ENCODE measurements at regions not wholly inside any gene's neighbourhood (a gene's known extent, or its start where the extent isn't known, plus 50 kb on each side); places are given as distances from the start of the nearest gene placed in this dataset.

DNA sequence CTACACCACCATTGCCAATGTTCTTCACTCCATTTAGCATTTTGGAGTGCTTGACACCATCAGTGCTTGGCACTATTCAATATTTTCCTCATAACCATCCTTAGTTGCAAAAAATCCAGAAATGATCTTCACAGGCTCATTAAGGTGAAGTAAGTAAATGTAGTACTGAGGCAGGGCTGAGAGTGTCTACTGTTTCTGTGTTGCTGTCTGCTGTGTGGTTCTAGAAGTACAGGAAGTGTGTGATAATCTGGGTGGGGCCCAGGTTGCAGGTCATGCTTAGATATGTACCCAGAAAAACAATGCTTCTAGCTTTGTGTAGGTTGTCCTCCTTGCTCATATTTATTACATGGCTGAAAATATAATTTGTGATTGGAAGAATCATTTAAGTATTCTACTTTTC lies 411.8 kb upstream of the CCDC179 start:
- TF ChIP-seq, protein P1, sequence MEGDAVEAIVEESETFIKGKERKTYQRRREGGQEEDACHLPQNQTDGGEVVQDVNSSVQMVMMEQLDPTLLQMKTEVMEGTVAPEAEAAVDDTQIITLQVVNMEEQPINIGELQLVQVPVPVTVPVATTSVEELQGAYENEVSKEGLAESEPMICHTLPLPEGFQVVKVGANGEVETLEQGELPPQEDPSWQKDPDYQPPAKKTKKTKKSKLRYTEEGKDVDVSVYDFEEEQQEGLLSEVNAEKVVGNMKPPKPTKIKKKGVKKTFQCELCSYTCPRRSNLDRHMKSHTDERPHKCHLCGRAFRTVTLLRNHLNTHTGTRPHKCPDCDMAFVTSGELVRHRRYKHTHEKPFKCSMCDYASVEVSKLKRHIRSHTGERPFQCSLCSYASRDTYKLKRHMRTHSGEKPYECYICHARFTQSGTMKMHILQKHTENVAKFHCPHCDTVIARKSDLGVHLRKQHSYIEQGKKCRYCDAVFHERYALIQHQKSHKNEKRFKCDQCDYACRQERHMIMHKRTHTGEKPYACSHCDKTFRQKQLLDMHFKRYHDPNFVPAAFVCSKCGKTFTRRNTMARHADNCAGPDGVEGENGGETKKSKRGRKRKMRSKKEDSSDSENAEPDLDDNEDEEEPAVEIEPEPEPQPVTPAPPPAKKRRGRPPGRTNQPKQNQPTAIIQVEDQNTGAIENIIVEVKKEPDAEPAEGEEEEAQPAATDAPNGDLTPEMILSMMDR (IDR thresholded peaks at IDR 0.05; ENCODE audit: low read depth, low read length) = no peak
- no peak for DNase-seq (ENCODE audit: extremely low read depth, low read depth)

DNA sequence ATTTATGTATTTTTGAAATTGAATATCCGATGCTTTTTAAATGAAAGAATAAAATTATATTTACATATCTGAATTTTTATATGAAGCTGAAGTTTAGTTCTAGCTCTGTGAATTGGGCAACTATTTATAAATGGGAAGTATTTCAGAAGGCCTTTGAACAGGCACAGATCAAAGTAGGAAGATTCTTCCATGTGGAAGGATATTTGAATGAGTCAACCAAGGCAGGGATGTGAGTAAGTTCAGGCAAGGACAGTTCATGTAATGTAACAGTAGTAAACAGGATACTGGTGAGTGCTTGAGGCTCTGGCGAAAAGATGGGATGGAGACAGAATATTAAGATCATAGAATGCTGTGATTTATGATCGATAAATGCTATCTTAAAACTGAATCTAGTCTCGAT lies 417.8 kb upstream of the CCDC179 start:
- TF ChIP-seq, protein P1 (IDR thresholded peaks at IDR 0.05; ENCODE audit: low read depth, low read length) = no peak
- no peak for DNase-seq (ENCODE audit: extremely low read depth, low read depth)

DNA sequence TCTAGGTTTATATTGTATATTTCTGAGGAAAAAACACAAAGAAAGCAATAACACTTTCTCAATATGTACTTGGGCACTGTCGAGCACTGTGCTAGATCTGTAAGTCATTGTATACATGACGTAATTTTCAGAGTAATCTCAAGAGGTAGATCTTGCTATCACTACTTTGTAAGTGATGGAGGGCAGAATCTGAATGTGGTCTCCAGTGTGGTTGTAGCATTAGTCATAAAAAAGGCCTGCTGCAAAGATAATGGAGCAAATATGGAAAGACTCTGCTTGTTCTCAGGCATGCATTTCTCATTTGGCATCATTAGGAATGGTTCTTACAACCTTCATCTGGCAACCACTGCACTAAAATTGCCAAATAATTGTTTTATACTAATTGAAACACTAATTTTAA lies 419.8 kb upstream of the CCDC179 start:
- no peak for DNase-seq (ENCODE audit: extremely low read depth, low read depth)
- TF ChIP-seq, protein P1 (IDR thresholded peaks at IDR 0.05; ENCODE audit: low read depth, low read length) = no peak

DNA sequence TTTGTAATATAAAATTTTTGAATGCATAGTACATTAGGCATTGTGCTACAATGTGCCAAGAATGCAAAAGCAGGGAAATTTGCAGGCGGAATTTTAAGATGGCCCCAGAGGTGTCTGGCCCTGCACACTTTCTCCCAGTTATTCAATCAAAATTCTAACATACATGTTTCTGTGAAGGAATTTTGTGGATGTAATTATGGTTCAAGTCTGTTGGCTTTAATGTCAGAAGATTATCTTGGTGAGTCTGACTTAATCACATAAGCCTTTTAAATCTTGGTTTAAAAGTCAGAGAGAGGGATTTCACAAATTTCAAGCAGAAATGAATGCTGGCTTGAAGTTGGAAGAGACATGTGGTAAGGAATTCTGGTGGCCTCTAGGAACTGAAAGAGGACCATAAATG lies 423.4 kb upstream of the CCDC179 start:
- TF ChIP-seq, protein P1 (IDR thresholded peaks at IDR 0.05; ENCODE audit: low read depth, low read length) = no peak
- no peak for DNase-seq (ENCODE audit: extremely low read depth, low read depth)

DNA sequence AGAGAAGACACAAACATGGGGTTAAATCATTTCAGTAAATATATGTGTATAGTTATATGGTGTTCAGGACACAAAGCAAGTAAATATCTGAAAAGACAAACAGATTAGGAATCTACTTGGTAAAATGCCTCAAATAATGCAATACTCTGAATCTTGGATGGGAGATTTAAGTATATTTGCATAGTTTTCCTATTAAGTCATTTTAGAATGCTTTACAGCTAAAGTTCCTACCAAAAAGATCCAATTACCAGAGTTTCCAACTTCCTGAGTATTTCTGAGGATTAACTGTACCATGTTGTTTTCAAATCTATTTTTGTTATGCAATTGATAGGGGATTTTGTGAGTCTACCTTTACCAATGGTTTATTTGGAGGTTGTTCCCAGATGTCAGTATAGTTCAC lies 424.4 kb upstream of the CCDC179 start:
- no peak for DNase-seq (ENCODE audit: extremely low read depth, low read depth)
- TF ChIP-seq, protein P1 (IDR thresholded peaks at IDR 0.05; ENCODE audit: low read depth, low read length) = no peak

DNA sequence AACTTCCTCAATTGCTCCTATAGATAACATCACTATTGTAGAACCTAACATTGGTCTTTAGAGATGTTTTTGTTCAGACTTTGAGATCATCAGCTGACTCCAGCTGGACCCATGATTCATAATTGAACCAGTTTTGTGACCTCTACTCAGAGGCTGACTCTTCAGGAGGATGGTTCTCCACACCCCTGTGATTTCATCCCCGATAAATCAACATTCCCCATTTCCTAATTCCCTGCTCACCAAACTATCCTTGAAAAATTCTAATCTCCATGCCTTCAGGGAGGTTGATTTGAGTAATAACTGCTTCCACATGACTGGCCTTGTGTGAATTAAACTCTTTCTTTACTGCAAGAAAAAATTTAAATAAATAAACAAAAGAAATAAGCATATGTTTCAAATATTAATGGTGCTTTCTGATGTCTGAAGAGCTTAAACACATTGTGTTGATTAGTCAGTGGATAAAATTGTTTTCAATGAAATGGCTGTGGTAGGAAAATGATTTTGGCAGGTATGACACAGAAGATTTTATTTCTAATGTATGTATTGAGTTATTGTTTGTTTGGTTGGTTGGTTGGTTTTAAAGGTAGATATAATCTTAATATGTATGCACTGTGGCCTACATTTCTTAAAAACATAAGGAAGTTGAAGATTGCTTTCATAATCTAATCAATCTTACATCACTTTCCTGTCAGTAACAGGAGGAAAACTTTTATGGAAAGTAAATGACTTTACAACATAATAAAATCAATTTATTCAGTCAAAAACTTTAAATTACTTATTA lies 427.9 kb upstream of the CCDC179 start:
- peak; percentile 92 for DNase-seq (ENCODE audit: extremely low read depth, low read depth)
- TF ChIP-seq, protein P1 (IDR thresholded peaks at IDR 0.05; ENCODE audit: low read depth, low read length) = no peak

DNA sequence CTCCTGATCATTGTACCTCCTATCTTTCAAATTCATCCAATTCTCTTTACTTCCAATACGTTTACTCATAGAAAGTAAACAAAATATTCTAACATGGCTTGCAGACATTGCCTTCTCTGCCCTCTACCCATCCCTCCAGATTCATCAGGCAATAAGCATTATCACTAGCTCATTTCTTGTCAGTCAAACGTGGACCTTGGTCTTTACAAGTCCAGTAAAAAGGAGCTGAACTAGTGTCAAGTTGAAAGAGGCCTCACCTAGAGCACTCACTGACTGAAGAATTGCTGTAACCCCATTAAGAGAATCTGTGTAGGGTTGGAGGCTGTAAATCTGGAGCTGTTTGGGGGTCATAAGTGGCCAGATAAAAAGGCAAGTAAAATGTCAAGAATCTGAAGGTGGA lies 435.0 kb upstream of the CCDC179 start:
- TF ChIP-seq, protein P1 (IDR thresholded peaks at IDR 0.05; ENCODE audit: low read depth, low read length) = no peak

More for the DNA sequence above, 435.0 kb upstream of the CCDC179 start:
- DNase-seq (ENCODE audit: extremely low read depth, low read depth) = no peak

Measured in AG09319 (cell line).